ENCODE measurements at regions not wholly inside any gene's neighbourhood (a gene's known extent, or its start where the extent isn't known, plus 50 kb on each side); places are given as distances from the start of the nearest gene placed in this dataset.

DNA sequence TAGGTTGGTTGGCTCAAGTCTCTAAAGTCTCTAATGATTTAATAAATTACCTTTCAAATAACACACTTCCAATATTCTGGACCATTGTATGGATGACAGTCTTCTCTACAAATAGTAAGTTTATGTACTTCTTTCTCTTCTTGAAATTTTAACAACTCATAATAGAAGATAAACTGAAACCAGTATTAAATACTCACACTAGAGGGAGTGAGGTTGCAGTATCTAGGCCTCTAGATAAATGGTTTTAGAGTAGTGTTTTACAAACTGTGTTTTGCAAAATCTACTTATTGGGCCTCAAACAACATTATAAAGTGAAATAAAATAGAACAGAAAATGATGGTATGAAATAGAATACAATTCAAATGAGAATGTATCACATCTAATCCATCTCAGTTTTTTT lies 479.9 kb upstream of the BRINP3 start:
- H3K9me3 ChIP-seq (ENCODE audit: control insufficient read depth, insufficient read depth, low read length), result no peaks in the 10 kb centered on the region
- H3K4me3 ChIP-seq (ENCODE audit: low read length), result no peak overlapping the region
- H3K4me1 ChIP-seq (ENCODE audit: control insufficient read depth, low read length), result no peaks in the 10 kb centered on the region
- no peak overlapping the region for H3K27ac ChIP-seq (ENCODE audit: low read depth, low read length)
- no peak overlapping the region for H3K4me2 ChIP-seq (ENCODE audit: low read length)
- no peak for TF ChIP-seq EZH2phosphoT487 (IDR thresholded peaks at IDR 0.05; ENCODE audit: borderline replicate concordance, low read length)
- no peaks in the 10 kb centered on the region for H3K27me3 ChIP-seq (ENCODE audit: control insufficient read depth, low read length)
- no peaks in the 10 kb centered on the region for H4K20me1 ChIP-seq (ENCODE audit: control insufficient read depth, insufficient read depth, low read depth, low read length)
- H3K79me2 ChIP-seq (ENCODE audit: control insufficient read depth, low read length), result no peaks in the 10 kb centered on the region
- H3F3A ChIP-seq (ENCODE audit: control insufficient read depth, insufficient read depth), result no peaks in the 10 kb centered on the region
- H3K9me2 ChIP-seq (replicated peaks; ENCODE audit: control insufficient read depth, low read length), result no peaks in the 10 kb centered on the region
- H3K36me3 ChIP-seq (ENCODE audit: control insufficient read depth, low read length), result no peaks in the 10 kb centered on the region

DNA sequence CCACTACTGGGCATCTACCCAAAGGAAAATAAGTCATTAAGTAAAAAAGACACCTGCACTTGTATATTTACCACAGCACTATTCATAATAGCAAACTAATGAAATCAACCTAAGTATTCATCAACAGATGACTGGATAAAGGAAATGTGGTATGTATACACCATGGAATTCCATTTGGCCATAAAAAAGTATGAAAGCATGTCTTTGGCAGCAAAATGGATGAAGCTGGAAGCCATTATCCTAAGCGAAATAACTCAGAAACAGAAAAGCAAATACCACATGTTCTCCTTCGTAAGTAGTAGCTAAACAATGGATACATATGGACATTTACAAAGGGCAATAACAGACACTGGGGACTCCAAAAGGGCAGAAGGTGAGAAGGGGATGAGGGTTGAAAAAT lies 485.7 kb upstream of the BRINP3 start:
- TF ChIP-seq, protein P1, sequence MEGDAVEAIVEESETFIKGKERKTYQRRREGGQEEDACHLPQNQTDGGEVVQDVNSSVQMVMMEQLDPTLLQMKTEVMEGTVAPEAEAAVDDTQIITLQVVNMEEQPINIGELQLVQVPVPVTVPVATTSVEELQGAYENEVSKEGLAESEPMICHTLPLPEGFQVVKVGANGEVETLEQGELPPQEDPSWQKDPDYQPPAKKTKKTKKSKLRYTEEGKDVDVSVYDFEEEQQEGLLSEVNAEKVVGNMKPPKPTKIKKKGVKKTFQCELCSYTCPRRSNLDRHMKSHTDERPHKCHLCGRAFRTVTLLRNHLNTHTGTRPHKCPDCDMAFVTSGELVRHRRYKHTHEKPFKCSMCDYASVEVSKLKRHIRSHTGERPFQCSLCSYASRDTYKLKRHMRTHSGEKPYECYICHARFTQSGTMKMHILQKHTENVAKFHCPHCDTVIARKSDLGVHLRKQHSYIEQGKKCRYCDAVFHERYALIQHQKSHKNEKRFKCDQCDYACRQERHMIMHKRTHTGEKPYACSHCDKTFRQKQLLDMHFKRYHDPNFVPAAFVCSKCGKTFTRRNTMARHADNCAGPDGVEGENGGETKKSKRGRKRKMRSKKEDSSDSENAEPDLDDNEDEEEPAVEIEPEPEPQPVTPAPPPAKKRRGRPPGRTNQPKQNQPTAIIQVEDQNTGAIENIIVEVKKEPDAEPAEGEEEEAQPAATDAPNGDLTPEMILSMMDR (IDR thresholded peaks at IDR 0.05; ENCODE audit: low read depth, low read length, poor library complexity, severe bottlenecking), result no peak
- no peak for TF ChIP-seq EZH2phosphoT487 (IDR thresholded peaks at IDR 0.05; ENCODE audit: borderline replicate concordance, low read length)
- Histone ChIP-seq H3F3A (ENCODE audit: control insufficient read depth, insufficient read depth) (no peaks in the 10 kb centered on the region), H4K20me1 (ENCODE audit: control insufficient read depth, insufficient read depth, low read depth, low read length) (no peaks in the 10 kb centered on the region), H3K4me3 (ENCODE audit: low read length) (no peak overlapping the region), H3K36me3 (ENCODE audit: control insufficient read depth, low read length) (no peaks in the 10 kb centered on the region), H3K79me2 (ENCODE audit: control insufficient read depth, low read length) (no peaks in the 10 kb centered on the region), H3K27ac (ENCODE audit: low read depth, low read length) (no peak overlapping the region), H3K4me2 (ENCODE audit: low read length) (no peak overlapping the region), H3K9me3 (ENCODE audit: control insufficient read depth, insufficient read depth, low read length) (no peaks in the 10 kb centered on the region), H3K4me1 (ENCODE audit: control insufficient read depth, low read length) (no peaks in the 10 kb centered on the region), H3K9me2 (replicated peaks; ENCODE audit: control insufficient read depth, low read length) (no peaks in the 10 kb centered on the region), H3K27me3 (ENCODE audit: control insufficient read depth, low read length) (no peaks in the 10 kb centered on the region)

DNA sequence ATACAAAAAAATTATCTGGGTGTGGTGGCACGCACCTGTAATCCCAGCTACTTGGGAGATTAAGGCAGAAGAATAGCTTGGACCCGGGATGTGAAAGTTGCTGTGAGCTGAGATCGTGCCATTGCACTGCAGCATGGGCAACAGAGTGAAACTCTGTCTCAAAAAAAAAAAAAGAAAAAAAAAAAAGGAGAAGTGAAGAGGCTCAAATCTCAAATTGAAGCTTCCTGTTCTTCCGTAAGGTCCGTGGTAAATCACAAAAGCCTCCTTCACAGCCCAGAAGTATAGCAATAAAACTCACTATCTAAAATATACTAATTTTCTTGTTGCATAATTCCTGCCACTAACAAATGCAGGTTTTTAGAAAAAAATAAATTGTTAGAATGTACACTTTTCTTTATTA lies 498.2 kb upstream of the BRINP3 start:
- no peaks in the 10 kb centered on the region for H3K79me2 ChIP-seq (ENCODE audit: control insufficient read depth, low read length)
- H3K9me3 ChIP-seq (ENCODE audit: control insufficient read depth, insufficient read depth, low read length), result no peaks in the 10 kb centered on the region
- H3K4me1 ChIP-seq (ENCODE audit: control insufficient read depth, low read length), result no peaks in the 10 kb centered on the region
- no peaks in the 10 kb centered on the region for H3F3A ChIP-seq (ENCODE audit: control insufficient read depth, insufficient read depth)
- TF ChIP-seq EZH2phosphoT487 (IDR thresholded peaks at IDR 0.05; ENCODE audit: borderline replicate concordance, low read length), result no peak
- TF ChIP-seq, protein P1 (IDR thresholded peaks at IDR 0.05; ENCODE audit: low read depth, low read length, poor library complexity, severe bottlenecking), result no peak
- H3K4me3 ChIP-seq (ENCODE audit: low read length), result no peak overlapping the region
- H3K36me3 ChIP-seq (ENCODE audit: control insufficient read depth, low read length), result no peaks in the 10 kb centered on the region
- no peak overlapping the region for H3K4me2 ChIP-seq (ENCODE audit: low read length)
- no peaks in the 10 kb centered on the region for H3K27me3 ChIP-seq (ENCODE audit: control insufficient read depth, low read length)
- no peaks in the 10 kb centered on the region for H4K20me1 ChIP-seq (ENCODE audit: control insufficient read depth, insufficient read depth, low read depth, low read length)
- no peak overlapping the region for H3K27ac ChIP-seq (ENCODE audit: low read depth, low read length)
- H3K9me2 ChIP-seq (replicated peaks; ENCODE audit: control insufficient read depth, low read length), result no peaks in the 10 kb centered on the region

DNA sequence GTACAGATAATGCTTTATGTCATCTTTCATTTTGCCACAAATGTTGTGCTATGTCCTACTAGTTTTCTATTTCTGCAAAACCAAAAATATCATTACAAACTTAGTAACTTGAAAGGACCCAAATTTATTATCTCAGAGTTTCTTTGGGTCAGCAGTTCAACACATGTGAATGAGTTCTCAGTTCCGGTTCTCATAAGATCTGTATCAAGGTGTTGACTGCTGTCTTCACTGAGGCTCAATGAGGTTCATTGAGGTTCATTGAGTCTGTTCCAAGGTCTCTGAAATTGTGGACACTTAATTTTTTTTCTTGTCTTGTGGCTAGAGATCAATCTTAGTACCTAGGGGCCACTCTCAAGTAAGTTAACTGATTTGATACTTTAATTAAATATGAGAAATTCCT lies 525.1 kb upstream of the BRINP3 start:
- no peak overlapping the region for H3K4me3 ChIP-seq (ENCODE audit: low read length)
- H3K9me2 ChIP-seq (replicated peaks; ENCODE audit: control insufficient read depth, low read length), result no peaks in the 10 kb centered on the region
- no peaks in the 10 kb centered on the region for H3K79me2 ChIP-seq (ENCODE audit: control insufficient read depth, low read length)
- no peaks in the 10 kb centered on the region for H3K9me3 ChIP-seq (ENCODE audit: control insufficient read depth, insufficient read depth, low read length)
- TF ChIP-seq, protein P1 (IDR thresholded peaks at IDR 0.05; ENCODE audit: low read depth, low read length, poor library complexity, severe bottlenecking), result no peak
- no peak for TF ChIP-seq EZH2phosphoT487 (IDR thresholded peaks at IDR 0.05; ENCODE audit: borderline replicate concordance, low read length)
- no peaks in the 10 kb centered on the region for H4K20me1 ChIP-seq (ENCODE audit: control insufficient read depth, insufficient read depth, low read depth, low read length)
- H3K4me1 ChIP-seq (ENCODE audit: control insufficient read depth, low read length), result no peaks in the 10 kb centered on the region
- H3K4me2 ChIP-seq (ENCODE audit: low read length), result no peak overlapping the region
- no peak overlapping the region for H3K27ac ChIP-seq (ENCODE audit: low read depth, low read length)
- H3K36me3 ChIP-seq (ENCODE audit: control insufficient read depth, low read length), result no peaks in the 10 kb centered on the region
- H3K27me3 ChIP-seq (ENCODE audit: control insufficient read depth, low read length), result no peaks in the 10 kb centered on the region
- H3F3A ChIP-seq (ENCODE audit: control insufficient read depth, insufficient read depth), result no peaks in the 10 kb centered on the region
